K562 (cell line): ENCODE measurements at regions not wholly inside any gene's neighbourhood (a gene's known extent, or its start where the extent isn't known, plus 50 kb on each side); places are given as distances from the start of the nearest gene placed in this dataset.

ENCODE experiments used
- LARP7 ChIP-seq: fragments of 450-650 bp; IDR thresholded peaks from 2 replicates; pipeline ENCODE4 v1.6.1; 2016
- SMARCB1 ChIP-seq: IDR thresholded peaks from 2 replicates; pipeline ENCODE4 v1.6.1; 2011; ENCODE audit warnings: improper control_type of control experiment, low read depth; ENCODE audit not compliant: insufficient read length

- TF ChIP-seq SMARCB1 (no peak), LARP7 (no peak)
These were observed 642.8 kb downstream of the PLA2G4A start for GRCh38 chr1:187471555-187471954.
